Mesenchymal stem cell (in vitro differentiated cells and primary cell): ENCODE measurements at regions not wholly inside any gene's neighbourhood (a gene's known extent, or its start where the extent isn't known, plus 50 kb on each side); places are given as distances from the start of the nearest gene placed in this dataset.
A peak's percentile ranks its signal among the peaks of the same experiment; 100 is the strongest.

ENCODE experiments used
- DNase-seq: peaks from one replicate; pipeline ENCODE4 v3.0.0-alpha.2; 2013
- H2AFZ ChIP-seq: one replicate; pipeline ENCODE4 v1.6.1; 2013; ENCODE audit warnings: low read depth, mild to moderate bottlenecking, control low read depth, inconsistent platforms, low read length, moderate library complexity
- H2AK5ac ChIP-seq: 2 replicates; pipeline ENCODE4 v1.6.1; 2013; ENCODE audit warnings: low read length, moderate library complexity, mild to moderate bottlenecking, inconsistent platforms; ENCODE audit not compliant: severe bottlenecking
- H2BK120ac ChIP-seq: one replicate; pipeline ENCODE4 v1.6.1; 2013; ENCODE audit warnings: low read depth, mild to moderate bottlenecking, inconsistent platforms, low read length, moderate library complexity
- H2BK12ac ChIP-seq, 2 experiments: one replicate each; pipeline ENCODE4 v1.6.1; 2013; ENCODE audit warnings: inconsistent platforms in 2 of 2, low read length in 2 of 2, mild to moderate bottlenecking in 2 of 2, moderate library complexity in 2 of 2, control low read depth in 1 of 2
- H2BK15ac ChIP-seq: one replicate; pipeline ENCODE4 v1.6.1; 2013; ENCODE audit warnings: mild to moderate bottlenecking, low read depth, inconsistent platforms; ENCODE audit not compliant: poor library complexity, severe bottlenecking
- H2BK5ac ChIP-seq: 2 replicates; pipeline ENCODE4 v1.6.1; 2013; ENCODE audit warnings: low read depth, mild to moderate bottlenecking, low read length, control low read depth, inconsistent platforms; ENCODE audit not compliant: poor library complexity, severe bottlenecking
- H3K14ac ChIP-seq, 2 experiments: one replicate each; pipeline ENCODE4 v1.6.1; 2013; ENCODE audit warnings: inconsistent platforms in 2 of 2, low read length in 2 of 2, control low read depth in 1 of 2, mild to moderate bottlenecking in 1 of 2, moderate library complexity in 1 of 2
- H3K18ac ChIP-seq, 2 experiments: one replicate each; pipeline ENCODE4 v1.6.1; 2013; ENCODE audit warnings: inconsistent platforms in 2 of 2, low read length in 2 of 2, control low read depth in 1 of 2, low read depth in 1 of 2, mild to moderate bottlenecking in 1 of 2
- H3K23ac ChIP-seq, 2 experiments: one replicate each; pipeline ENCODE4 v1.6.1; 2013; ENCODE audit warnings: inconsistent platforms in 2 of 2, low read length in 2 of 2, mild to moderate bottlenecking in 2 of 2, moderate library complexity in 2 of 2, control low read depth in 1 of 2
- H3K27ac ChIP-seq: 2 replicates; pipeline ENCODE4 v1.5.1; 2013; ENCODE audit warnings: mild to moderate bottlenecking, moderate library complexity, low read length, control low read depth, inconsistent platforms; ENCODE audit not compliant: poor library complexity, severe bottlenecking
- H3K27me3 ChIP-seq, 2 experiments: 2 replicates each; pipeline versions ENCODE4 v1.6.1 to v1.7.0; 2013; ENCODE audit warnings: low read length in 2 of 2, mild to moderate bottlenecking in 2 of 2, moderate library complexity in 2 of 2, control low read depth in 1 of 2, inconsistent platforms in 1 of 2; ENCODE audit not compliant: control insufficient read depth in 1 of 2, insufficient read depth in 1 of 2
- H3K36me3 ChIP-seq, 2 experiments: 2 replicates each; pipeline versions ENCODE4 v1.6.1 to v1.7.0; 2013; ENCODE audit warnings: low read length in 2 of 2, control low read depth in 1 of 2, inconsistent platforms in 1 of 2, low read depth in 1 of 2, mild to moderate bottlenecking in 1 of 2; ENCODE audit not compliant: insufficient read depth in 2 of 2, control insufficient read depth in 1 of 2
- H3K4ac ChIP-seq, 2 experiments: one replicate each; pipeline ENCODE4 v1.6.1; 2013; ENCODE audit warnings: inconsistent platforms in 2 of 2, low read length in 2 of 2, mild to moderate bottlenecking in 2 of 2, moderate library complexity in 2 of 2, control low read depth in 1 of 2, low read depth in 1 of 2
- H3K4me1 ChIP-seq: 2 replicates; pipeline ENCODE4 v1.6.1; 2013; ENCODE audit warnings: low read depth, low read length, control low read depth; ENCODE audit not compliant: control insufficient read depth, insufficient read depth
- H3K4me2 ChIP-seq: 2 replicates; pipeline ENCODE4 v1.6.1; 2013; ENCODE audit warnings: low read length, mild to moderate bottlenecking, inconsistent platforms; ENCODE audit not compliant: poor library complexity, severe bottlenecking
- H3K4me3 ChIP-seq, 2 experiments: 2 replicates each; pipeline versions ENCODE4 v1.5.1 to v1.7.0; 2013; ENCODE audit warnings: low read length in 2 of 2, mild to moderate bottlenecking in 2 of 2, control low read depth in 1 of 2, low read depth in 1 of 2; ENCODE audit not compliant: insufficient read depth in 1 of 2
- H3K79me1 ChIP-seq: replicated peaks from 2 replicates; pipeline ENCODE4 v1.6.1; 2013; ENCODE audit warnings: mild to moderate bottlenecking, control low read depth, low read length, inconsistent platforms; ENCODE audit not compliant: poor library complexity, severe bottlenecking
- H3K9ac ChIP-seq: 2 replicates; pipeline ENCODE4 v1.7.0; 2013; ENCODE audit warnings: mild to moderate bottlenecking, low read length, moderate library complexity
- H3K9me3 ChIP-seq: 2 replicates; pipeline ENCODE4 v1.7.0; 2013; ENCODE audit warnings: mild to moderate bottlenecking, low read length; ENCODE audit not compliant: control insufficient read depth
- H4K8ac ChIP-seq: one replicate; pipeline ENCODE4 v1.6.1; 2013; ENCODE audit warnings: inconsistent platforms, mild to moderate bottlenecking, low read length, moderate library complexity
- H4K91ac ChIP-seq: one replicate; pipeline ENCODE4 v1.6.1; 2013; ENCODE audit warnings: mild to moderate bottlenecking, low read length, inconsistent platforms
- WGBS: methylation state at CpG from one replicate; pipeline ENCODE4 v1.1.7; 2013; ENCODE audit warnings: mixed read lengths; 5-methylcytosine and 5-hydroxymethylcytosine counted together

DNA sequence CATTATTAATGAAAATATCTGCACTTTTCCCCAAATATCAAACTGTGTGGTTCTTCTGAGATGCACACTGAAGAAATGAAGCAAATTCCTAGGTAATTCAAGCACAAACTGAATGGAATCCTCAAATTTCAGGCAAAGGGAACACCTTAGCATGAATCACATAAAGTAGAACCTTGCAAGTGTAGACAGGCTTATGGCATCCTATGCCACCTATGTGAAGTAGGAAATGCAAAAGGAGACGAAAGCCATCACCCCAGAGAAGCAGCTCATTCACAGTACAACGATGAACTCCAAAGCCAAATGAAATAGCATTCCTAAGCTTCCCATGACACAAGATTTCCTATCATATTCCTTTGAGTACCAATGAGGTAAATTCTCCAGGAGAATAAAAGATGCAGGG is 461.2 kb upstream of the RUNX1 start:
- Histone ChIP-seq H3K4me1 (no peaks in the 10 kb centered on the region), H2AFZ (no peak overlapping the region), H3K27me3 (peaks cover 0 to 4% of the 10 kb centered on the region in 2 experiments), H2BK5ac (no peak overlapping the region), H3K9me3 (no peaks in the 10 kb centered on the region), H3K27ac (no peak overlapping the region), H2BK15ac (no peak overlapping the region), H3K18ac (no peak overlapping the region), H3K14ac (no peak overlapping the region), H2BK120ac (no peak overlapping the region), H4K8ac (no peak overlapping the region), H3K4me3 (no peak overlapping the region), H3K23ac (no peak overlapping the region), H3K79me1 (no peaks in the 10 kb centered on the region), H3K4ac (no peak overlapping the region), H3K9ac (no peak overlapping the region), H3K4me2 (no peak overlapping the region), H4K91ac (no peak overlapping the region), H2AK5ac (no peak overlapping the region), H3K36me3 (no peaks in the 10 kb centered on the region), H2BK12ac (peak overlapping the region in 1 of 2 experiments; percentile 11)
- WGBS = 100% methylated on average over 1 of the region's 2 CpGs
- no peak for DNase-seq

DNA sequence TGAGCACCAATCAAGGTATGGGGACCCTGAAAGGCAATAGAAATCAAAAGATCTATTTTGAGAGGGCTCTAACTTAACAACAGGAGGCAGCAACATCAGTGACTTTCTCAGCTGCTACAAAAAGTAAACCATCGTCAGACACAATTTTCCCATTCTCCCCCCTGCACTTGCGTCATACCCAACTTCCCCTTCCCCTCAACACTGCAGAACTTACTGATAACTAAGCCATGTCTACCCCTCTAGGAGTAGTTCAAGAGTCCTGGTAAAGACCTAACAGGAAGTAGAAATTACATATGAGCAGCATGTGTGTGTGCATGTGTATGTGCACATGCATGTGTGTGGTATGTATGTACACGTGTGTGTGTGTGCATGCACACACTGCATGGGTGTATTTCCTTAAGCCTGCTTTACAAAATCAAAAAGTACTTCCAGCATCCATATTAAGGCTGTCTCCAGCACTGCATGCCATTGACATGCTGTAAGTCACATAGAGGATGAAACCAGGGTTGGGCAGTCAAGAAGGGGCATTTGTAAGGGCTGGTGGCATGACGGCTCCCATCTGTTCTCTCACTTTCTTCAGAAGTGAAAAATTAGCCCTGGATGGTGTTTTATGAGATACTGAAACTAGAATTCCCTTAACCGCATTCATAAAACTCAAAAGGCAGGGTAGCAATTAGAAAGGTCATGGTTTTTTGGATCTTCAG is 460.1 kb upstream of the RUNX1 start:
- Histone ChIP-seq H2AFZ (no peak overlapping the region), H3K27ac (no peak overlapping the region), H3K27me3 (peaks cover 0 to 8% of the 10 kb centered on the region in 2 experiments), H3K9ac (no peak overlapping the region), H3K23ac (no peak overlapping the region), H3K4me2 (no peak overlapping the region), H2AK5ac (no peak overlapping the region), H3K9me3 (no peaks in the 10 kb centered on the region), H3K79me1 (no peaks in the 10 kb centered on the region), H2BK120ac (no peak overlapping the region), H3K4ac (no peak overlapping the region), H2BK15ac (no peak overlapping the region), H3K14ac (peak overlapping the region in 1 of 2 experiments; percentile 48), H3K4me3 (no peak overlapping the region), H4K8ac (no peak overlapping the region), H4K91ac (no peak overlapping the region), H3K36me3 (no peaks in the 10 kb centered on the region), H3K4me1 (no peaks in the 10 kb centered on the region), H2BK5ac (no peak overlapping the region), H3K18ac (peak overlapping the region in 1 of 2 experiments; percentile 61), H2BK12ac (peak overlapping the region in 1 of 2 experiments; percentile 6)
- 83% methylated on average over 3 of the region's 5 CpGs for WGBS
- DNase-seq = peak; percentile 30

DNA sequence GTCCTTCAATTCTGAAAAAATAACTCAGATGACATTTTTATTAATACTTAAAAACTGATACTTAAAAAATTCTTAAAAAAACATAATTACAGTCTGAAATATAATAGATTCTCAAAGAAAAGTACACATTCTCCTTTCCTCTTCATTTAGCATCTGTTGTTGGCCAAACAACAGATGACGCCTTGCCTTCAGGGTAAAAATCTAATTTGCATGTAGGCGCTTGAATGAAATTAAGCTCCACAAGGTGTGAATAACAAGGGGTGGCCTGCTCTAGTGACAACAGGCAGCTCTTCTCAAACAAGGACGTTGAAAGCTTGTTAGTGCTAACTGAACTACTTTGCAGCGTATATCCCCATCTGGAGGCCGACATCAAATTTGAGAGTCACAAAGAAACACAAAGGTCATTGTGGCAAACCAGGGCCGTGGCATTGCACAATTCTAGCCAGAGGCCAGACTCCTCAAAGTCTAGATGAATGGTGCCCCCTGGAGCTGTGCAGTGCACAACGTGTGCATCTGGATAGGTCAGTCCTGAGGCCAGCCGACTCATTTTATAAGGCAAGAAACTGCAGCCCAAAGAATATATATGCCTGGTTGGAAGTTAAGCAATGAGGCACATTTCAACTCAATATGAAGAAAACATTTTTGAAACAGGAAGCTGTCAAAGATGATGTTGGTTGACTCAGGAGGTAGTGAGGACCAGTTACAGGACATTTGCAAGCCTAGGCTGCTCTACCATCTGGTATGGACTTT is 459.2 kb upstream of the RUNX1 start:
- Histone ChIP-seq H3K79me1 (no peaks in the 10 kb centered on the region), H4K91ac (no peak overlapping the region), H3K9ac (no peak overlapping the region), H3K4me2 (no peak overlapping the region), H2BK120ac (no peak overlapping the region), H3K4ac (no peak overlapping the region), H2AK5ac (no peak overlapping the region), H2BK5ac (no peak overlapping the region), H3K27ac (no peak overlapping the region), H3K36me3 (no peaks in the 10 kb centered on the region), H3K4me1 (no peaks in the 10 kb centered on the region), H2AFZ (no peak overlapping the region), H3K4me3 (no peak overlapping the region), H3K23ac (no peak overlapping the region), H3K18ac (peak overlapping the region in 1 of 2 experiments; percentile 30), H3K27me3 (peaks cover 0 to 16% of the 10 kb centered on the region in 2 experiments), H2BK15ac (no peak overlapping the region), H3K14ac (no peak overlapping the region), H4K8ac (no peak overlapping the region), H2BK12ac (peak overlapping the region in 1 of 2 experiments; percentile 29), H3K9me3 (no peaks in the 10 kb centered on the region)
- DNase-seq = peak; percentile 91
- 34% methylated on average over 7 of the region's 8 CpGs for WGBS

DNA sequence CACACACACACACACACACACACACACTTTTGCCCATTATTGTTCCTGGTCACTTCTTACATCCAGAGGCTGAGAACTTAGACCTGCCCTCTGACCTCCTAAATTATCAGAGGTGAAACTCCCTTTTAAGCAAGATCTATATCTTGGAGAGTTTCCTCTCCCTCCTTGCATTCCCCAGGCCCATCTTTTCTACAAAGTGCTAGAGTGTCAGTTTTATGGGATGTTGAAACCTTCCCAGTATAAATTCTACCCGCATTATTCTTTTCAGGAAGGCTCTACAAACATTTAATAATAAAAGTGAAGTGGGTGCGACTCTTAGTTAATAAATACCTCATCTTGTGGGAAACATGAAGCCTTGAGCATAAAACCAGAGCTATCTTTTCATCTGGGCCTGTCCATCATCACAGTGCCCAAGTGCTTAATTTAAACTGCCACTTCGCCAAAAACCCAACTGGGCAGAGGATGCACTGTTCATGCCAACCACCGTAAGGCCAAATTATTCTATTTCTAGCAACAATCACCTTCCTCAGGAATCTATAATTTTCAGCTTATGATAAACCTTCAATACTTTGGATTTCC is 458.2 kb upstream of the RUNX1 start:
- no peak overlapping the region for H3K14ac ChIP-seq
- H3K79me1 ChIP-seq = no peaks in the 10 kb centered on the region
- no peaks in the 10 kb centered on the region for H3K9me3 ChIP-seq
- H3K36me3 ChIP-seq = no peaks in the 10 kb centered on the region
- H3K4ac ChIP-seq = no peak overlapping the region
- no peak overlapping the region for H2AK5ac ChIP-seq
- no peak overlapping the region for H2AFZ ChIP-seq
- no peak for DNase-seq
- no peak overlapping the region for H2BK15ac ChIP-seq
- H4K8ac ChIP-seq = no peak overlapping the region
- no peak overlapping the region for H2BK5ac ChIP-seq
- H3K27ac ChIP-seq = no peak overlapping the region
- H3K18ac ChIP-seq = no peak overlapping the region
- H3K4me1 ChIP-seq = no peaks in the 10 kb centered on the region
- no peak overlapping the region for H3K4me3 ChIP-seq
- no peak overlapping the region for H2BK12ac ChIP-seq
- no peak overlapping the region for H3K23ac ChIP-seq
- no peak overlapping the region for H3K9ac ChIP-seq
- H3K4me2 ChIP-seq = no peak overlapping the region
- H4K91ac ChIP-seq = no peak overlapping the region
- 54% methylated on average over 3 of the region's 4 CpGs for WGBS
- peaks cover 0 to 17% of the 10 kb centered on the region in 2 experiments for H3K27me3 ChIP-seq
- H2BK120ac ChIP-seq = no peak overlapping the region
